SK-N-SH (cell line): ENCODE measurements at regions not wholly inside any gene's neighbourhood (a gene's known extent, or its start where the extent isn't known, plus 50 kb on each side); places are given as distances from the start of the nearest gene placed in this dataset.
A peak's percentile ranks its signal among the peaks of the same experiment; 100 is the strongest.

ENCODE experiments used
- CTCF ChIA-PET: fragments of 300-600, 350-600 bp; formaldehyde crosslinking; extraction: SDS; loops from one replicate; lab custom pipeline; 2021; lab: Yijun Ruan, JAX
- POLR2A ChIA-PET: fragments of 350-600 bp; sonication (Branson Sonifier 250); formaldehyde crosslinking; extraction: SDS; loops from one replicate; lab custom pipeline; 2020; ENCODE audit warnings: antibody characterized with exemption, inconsistent platforms; lab: Yijun Ruan, JAX
- DNase-seq: peaks from one replicate; pipeline ENCODE4 v3.0.0; 2012
- H2AFZ ChIP-seq: fragments of 200-600 bp; sonication (generic); 2 replicates; pipeline ENCODE4 v1.8.1; 2016; ENCODE audit warnings: antibody characterized with exemption, mild to moderate bottlenecking, low read depth
- H3F3A ChIP-seq: fragments of 200-600 bp; sonication (generic); replicated peaks from 2 replicates; pipeline ENCODE3; 2016; ENCODE audit warnings: antibody characterized with exemption, mild to moderate bottlenecking; ENCODE audit not compliant: insufficient read depth
- H3K27ac ChIP-seq, 2 experiments: fragments of 200-500 bp in 1 of 2; fragments of 200-600 bp in 1 of 2; sonication (Bioruptor generic) in 1 of 2; sonication (generic), shearing (Covaris generic) in 1 of 2; 2 replicates each; pipeline versions ENCODE4 v1.5.1 to v1.6.1; 2014 to 2016; ENCODE audit warnings: low read depth in 2 of 2, inconsistent platforms in 1 of 2, low read length in 1 of 2, mild to moderate bottlenecking in 1 of 2, mixed read lengths in 1 of 2
- H3K27me3 ChIP-seq: fragments of 200-600 bp; sonication (generic), shearing (Covaris generic); 2 replicates; pipeline ENCODE4 v1.6.1; 2016; ENCODE audit warnings: mixed run types; ENCODE audit not compliant: insufficient read depth
- H3K36me3 ChIP-seq, 2 experiments: fragments of 200-500 bp in 1 of 2; fragments of 200-600 bp in 1 of 2; sonication (Bioruptor generic) in 1 of 2; sonication (generic) in 1 of 2; replicated peaks in 1 of 2; 2 replicates each; pipeline versions ENCODE3 to v1.5.1; 2014 to 2016; ENCODE audit warnings: low read length in 1 of 2, mild to moderate bottlenecking in 1 of 2; ENCODE audit not compliant: insufficient read depth in 2 of 2, control insufficient read depth in 1 of 2
- H3K4me1 ChIP-seq, 2 experiments: fragments of 200-500 bp in 1 of 2; fragments of 200-600 bp in 1 of 2; sonication (Bioruptor generic) in 1 of 2; sonication (generic), shearing (Covaris generic) in 1 of 2; 2 replicates each; pipeline versions ENCODE4 v1.5.1 to v1.6.1; 2014 to 2016; ENCODE audit warnings: low read depth in 1 of 2, low read length in 1 of 2, mixed run types in 1 of 2; ENCODE audit not compliant: insufficient read depth in 2 of 2, control insufficient read depth in 1 of 2
- H3K4me2 ChIP-seq: fragments of 200-600 bp; sonication (generic), shearing (Covaris generic); 2 replicates; pipeline ENCODE4 v1.6.1; 2017; ENCODE audit warnings: mixed run types
- H3K4me3 ChIP-seq, 2 experiments: fragments of 200-500 bp in 1 of 2; fragments of 200-600 bp in 1 of 2; sonication (Bioruptor generic) in 1 of 2; sonication (generic), shearing (Covaris generic) in 1 of 2; 2 replicates each; pipeline versions ENCODE4 v1.5.1 to v1.8.1; 2014 to 2016; ENCODE audit warnings: low read depth in 2 of 2, inconsistent platforms in 1 of 2, low read length in 1 of 2, mild to moderate bottlenecking in 1 of 2, mixed read lengths in 1 of 2, moderate library complexity in 1 of 2
- H3K79me2 ChIP-seq: fragments of 200-600 bp; sonication (generic); 2 replicates; pipeline ENCODE4 v1.8.1; 2017; ENCODE audit warnings: mild to moderate bottlenecking; ENCODE audit not compliant: insufficient read depth
- H3K9ac ChIP-seq: fragments of 200-600 bp; sonication (generic); 2 replicates; pipeline ENCODE4 v1.6.1; 2017; ENCODE audit warnings: mixed run types
- H3K9me2 ChIP-seq: fragments of 200-600 bp; sonication (generic); 2 replicates; pipeline ENCODE4 v1.6.1; 2017; ENCODE audit warnings: mixed run types
- H3K9me3 ChIP-seq: fragments of 200-600 bp; sonication (generic); 2 replicates; pipeline ENCODE4 v1.6.1; 2017; ENCODE audit warnings: mixed run types, mild to moderate bottlenecking, moderate library complexity
- H4K20me1 ChIP-seq: fragments of 200-600 bp; sonication (generic); 2 replicates; pipeline ENCODE4 v1.6.1; 2017; ENCODE audit warnings: mild to moderate bottlenecking, mixed run types; ENCODE audit not compliant: insufficient read depth
- CHD2 ChIP-seq: fragments of 150-350 bp; IDR thresholded peaks from 2 replicates; pipeline ENCODE4 v1.6.1; 2018; ENCODE audit warnings: low read length; ENCODE audit not compliant: partially characterized antibody
- EP300 ChIP-seq, 2 experiments: IDR thresholded peaks; 2 replicates each; pipeline versions ENCODE4 v1.4.0 to v1.6.1; 2012; ENCODE audit warnings: borderline replicate concordance in 1 of 2, low read depth in 1 of 2, low read length in 1 of 2
- FOSL2 ChIP-seq: IDR thresholded peaks from 2 replicates; pipeline ENCODE4 v1.4.0; 2012; ENCODE audit warnings: low read depth, mild to moderate bottlenecking, moderate library complexity, borderline replicate concordance
- NFIC ChIP-seq: IDR thresholded peaks from 2 replicates; pipeline ENCODE4 v1.4.0; 2012; ENCODE audit warnings: borderline replicate concordance
- NRF1 ChIP-seq: IDR thresholded peaks from 2 replicates; pipeline ENCODE4 v1.6.1; 2012; ENCODE audit warnings: low read depth, mild to moderate bottlenecking, low read length
- POLR2AphosphoS5 ChIP-seq: IDR thresholded peaks from 2 replicates; pipeline ENCODE4 v1.6.1; 2012; ENCODE audit warnings: low read depth, low read length
- RCOR1 ChIP-seq: fragments of 150-350 bp; IDR thresholded peaks from 2 replicates; pipeline ENCODE4 v1.6.1; 2017; ENCODE audit warnings: antibody characterized with exemption, low read length
- RXRA ChIP-seq: IDR thresholded peaks from 2 replicates; pipeline ENCODE4 v1.4.0; 2012; ENCODE audit warnings: low read depth, mild to moderate bottlenecking, borderline replicate concordance
- TCF12 ChIP-seq: IDR thresholded peaks from 2 replicates; pipeline ENCODE4 v1.4.0; 2012
- TEAD4 ChIP-seq: IDR thresholded peaks from 2 replicates; pipeline ENCODE4 v1.4.0; 2012; ENCODE audit warnings: mild to moderate bottlenecking, borderline replicate concordance; ENCODE audit not compliant: insufficient read depth
- YY1 ChIP-seq: IDR thresholded peaks from 2 replicates; pipeline ENCODE4 v1.4.0; 2012; ENCODE audit warnings: low read depth, mild to moderate bottlenecking
- WGBS: methylation state at CpG from one replicate; pipeline ENCODE4 v1.1.6; 2017; ENCODE audit warnings: low lambda C conversion rate; 5-methylcytosine and 5-hydroxymethylcytosine counted together
- TF ChIP-seq, protein P1 (sequence below): fragments of 150-350 bp; IDR thresholded peaks from 2 replicates; pipeline ENCODE4 v1.6.1; 2016; ENCODE audit warnings: mild to moderate bottlenecking, low read depth, low read length
- TF ChIP-seq, protein P2 (sequence below): IDR thresholded peaks from 2 replicates; pipeline ENCODE4; 2012
- TF ChIP-seq, protein P3 (sequence below): IDR thresholded peaks from 2 replicates; pipeline ENCODE4 v1.4.0; 2012; ENCODE audit warnings: low read depth, borderline replicate concordance
- TF ChIP-seq, protein P4 (sequence below): fragments of 150-350 bp; IDR thresholded peaks from 2 replicates; pipeline ENCODE4 v1.6.1; 2017; ENCODE audit warnings: antibody characterized with exemption, low read length, low read depth, borderline replicate concordance
- TF ChIP-seq, protein P5 (sequence below): fragments of 200-600 bp; sonication (generic); IDR thresholded peaks from 2 replicates; pipeline ENCODE4 v1.6.1; 2017; ENCODE audit warnings: antibody characterized with exemption, mild to moderate bottlenecking, moderate library complexity
- TF ChIP-seq, protein P6 (sequence below): IDR thresholded peaks from 2 replicates; pipeline ENCODE4 v1.4.0; 2012; ENCODE audit warnings: low read depth

DNA sequence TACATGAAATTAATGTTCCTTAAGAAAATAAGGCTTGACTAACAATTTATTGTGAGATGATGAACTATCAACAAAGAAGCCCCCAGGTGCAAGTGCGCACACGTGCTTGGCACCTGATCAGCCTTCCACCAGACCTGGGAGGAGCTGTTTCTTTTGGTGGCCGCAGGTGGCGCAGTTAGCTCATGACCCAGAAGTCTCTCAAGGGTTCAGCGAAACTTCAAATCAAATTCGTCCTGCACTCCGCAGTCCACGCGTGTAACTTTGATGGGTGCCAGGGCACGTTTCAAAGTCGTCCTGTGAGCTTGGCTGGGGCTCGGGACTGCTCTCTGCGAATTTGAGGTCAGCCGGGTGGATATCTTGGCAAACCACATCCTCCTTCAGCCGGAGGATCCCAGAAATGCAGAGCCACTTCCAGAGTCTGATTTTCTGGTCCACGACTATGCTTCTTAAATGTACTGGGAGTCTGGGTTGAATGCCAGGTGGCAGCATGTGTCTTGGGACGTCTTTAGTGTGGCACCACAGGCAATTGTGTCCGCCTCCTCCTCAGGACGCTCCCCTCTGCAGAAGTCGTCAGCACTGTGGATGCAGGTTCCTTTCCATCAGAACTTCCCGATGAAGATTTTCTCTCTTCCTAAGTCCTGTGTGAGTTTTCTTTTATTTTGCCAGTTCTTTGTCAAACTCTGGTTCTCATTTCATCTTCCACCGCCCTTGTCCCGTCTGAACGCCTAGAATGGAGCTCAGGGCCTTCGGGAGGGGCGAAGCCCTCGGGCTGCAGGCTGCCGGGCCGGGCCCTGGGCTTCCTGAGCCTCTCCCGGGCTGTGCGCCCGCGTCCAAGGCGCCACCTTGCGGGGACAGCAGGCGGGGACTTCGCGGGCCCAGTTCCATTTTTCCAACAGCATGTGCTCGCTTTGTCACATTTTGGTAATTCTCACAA, 61.3 kb upstream of the RAPGEF4 start:
- H2AFZ ChIP-seq = no peak overlapping the region
- no peaks in the 10 kb centered on the region; the same call in 1 of the 2 replicates for H3K9me3 ChIP-seq
- no peaks in the 10 kb centered on the region for H4K20me1 ChIP-seq
- H3K9ac ChIP-seq = no peak overlapping the region
- no peaks in the 10 kb centered on the region for H3K27me3 ChIP-seq
- H3K4me1 ChIP-seq = peaks cover 0 to 4% of the 10 kb centered on the region in 2 experiments; a peak in 3 of 4 replicates
- no peaks in the 10 kb centered on the region for H3K36me3 ChIP-seq
- H3K27ac ChIP-seq = no peak overlapping the region
- CTCF ChIA-PET = interaction anchor here (1.2 kb wide), 1 partner anchor 11 kb away, joined by 3 read pairs; no protein-coding TSS in a partner anchor
- no peaks in the 10 kb centered on the region for H3K9me2 ChIP-seq
- no peaks in the 10 kb centered on the region for H3F3A ChIP-seq
- POLR2A ChIA-PET = no interaction called here
- peak overlapping the region in 1 of 2 experiments; percentile 40; a peak in 1 of 4 replicates for H3K4me3 ChIP-seq
- no peaks in the 10 kb centered on the region for H3K79me2 ChIP-seq
- TF ChIP-seq RXRA = no peak
- TF ChIP-seq, protein P1, sequence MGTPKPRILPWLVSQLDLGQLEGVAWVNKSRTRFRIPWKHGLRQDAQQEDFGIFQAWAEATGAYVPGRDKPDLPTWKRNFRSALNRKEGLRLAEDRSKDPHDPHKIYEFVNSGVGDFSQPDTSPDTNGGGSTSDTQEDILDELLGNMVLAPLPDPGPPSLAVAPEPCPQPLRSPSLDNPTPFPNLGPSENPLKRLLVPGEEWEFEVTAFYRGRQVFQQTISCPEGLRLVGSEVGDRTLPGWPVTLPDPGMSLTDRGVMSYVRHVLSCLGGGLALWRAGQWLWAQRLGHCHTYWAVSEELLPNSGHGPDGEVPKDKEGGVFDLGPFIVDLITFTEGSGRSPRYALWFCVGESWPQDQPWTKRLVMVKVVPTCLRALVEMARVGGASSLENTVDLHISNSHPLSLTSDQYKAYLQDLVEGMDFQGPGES = no peak
- TF ChIP-seq POLR2AphosphoS5 = no peak
- TF ChIP-seq NFIC = no peak
- TF ChIP-seq, protein P2, sequence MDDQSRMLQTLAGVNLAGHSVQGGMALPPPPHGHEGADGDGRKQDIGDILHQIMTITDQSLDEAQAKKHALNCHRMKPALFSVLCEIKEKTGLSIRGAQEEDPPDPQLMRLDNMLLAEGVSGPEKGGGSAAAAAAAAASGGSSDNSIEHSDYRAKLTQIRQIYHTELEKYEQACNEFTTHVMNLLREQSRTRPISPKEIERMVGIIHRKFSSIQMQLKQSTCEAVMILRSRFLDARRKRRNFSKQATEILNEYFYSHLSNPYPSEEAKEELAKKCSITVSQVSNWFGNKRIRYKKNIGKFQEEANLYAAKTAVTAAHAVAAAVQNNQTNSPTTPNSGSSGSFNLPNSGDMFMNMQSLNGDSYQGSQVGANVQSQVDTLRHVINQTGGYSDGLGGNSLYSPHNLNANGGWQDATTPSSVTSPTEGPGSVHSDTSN = no peak
- no peak for TF ChIP-seq TEAD4
- TF ChIP-seq, protein P3, sequence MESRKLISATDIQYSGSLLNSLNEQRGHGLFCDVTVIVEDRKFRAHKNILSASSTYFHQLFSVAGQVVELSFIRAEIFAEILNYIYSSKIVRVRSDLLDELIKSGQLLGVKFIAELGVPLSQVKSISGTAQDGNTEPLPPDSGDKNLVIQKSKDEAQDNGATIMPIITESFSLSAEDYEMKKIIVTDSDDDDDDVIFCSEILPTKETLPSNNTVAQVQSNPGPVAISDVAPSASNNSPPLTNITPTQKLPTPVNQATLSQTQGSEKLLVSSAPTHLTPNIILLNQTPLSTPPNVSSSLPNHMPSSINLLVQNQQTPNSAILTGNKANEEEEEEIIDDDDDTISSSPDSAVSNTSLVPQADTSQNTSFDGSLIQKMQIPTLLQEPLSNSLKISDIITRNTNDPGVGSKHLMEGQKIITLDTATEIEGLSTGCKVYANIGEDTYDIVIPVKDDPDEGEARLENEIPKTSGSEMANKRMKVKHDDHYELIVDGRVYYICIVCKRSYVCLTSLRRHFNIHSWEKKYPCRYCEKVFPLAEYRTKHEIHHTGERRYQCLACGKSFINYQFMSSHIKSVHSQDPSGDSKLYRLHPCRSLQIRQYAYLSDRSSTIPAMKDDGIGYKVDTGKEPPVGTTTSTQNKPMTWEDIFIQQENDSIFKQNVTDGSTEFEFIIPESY = no peak
- TF ChIP-seq, all 33 proteins: peak for 0
- DNase-seq = no peak
- no peak overlapping the region for H3K4me2 ChIP-seq
- WGBS = 85% methylated on average over 33 of the region's 39 CpGs

DNA sequence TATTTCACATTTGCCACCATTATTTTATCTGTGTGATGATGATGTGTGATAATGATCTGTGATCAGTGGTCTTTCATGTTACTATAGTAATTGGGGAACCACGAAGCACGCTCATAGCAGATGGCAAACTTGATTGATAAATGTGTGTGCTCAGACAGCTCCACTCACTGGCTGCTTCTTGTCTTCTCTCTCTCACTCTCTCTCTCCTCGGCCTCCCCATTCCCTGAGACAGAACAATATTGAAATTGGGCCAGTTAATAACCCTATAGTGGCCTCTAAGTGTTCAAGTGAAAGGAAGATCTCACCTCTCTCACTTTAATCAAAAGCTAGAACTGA, 60.7 kb upstream of the RAPGEF4 start:
- Histone ChIP-seq H3K9me2 (no peaks in the 10 kb centered on the region), H3K9ac (no peak overlapping the region), H2AFZ (no peak overlapping the region), H3F3A (no peaks in the 10 kb centered on the region), H3K27me3 (no peaks in the 10 kb centered on the region), H3K4me1 (peaks cover 0 to 4% of the 10 kb centered on the region in 2 experiments; a peak in 3 of 4 replicates), H4K20me1 (no peaks in the 10 kb centered on the region), H3K4me2 (no peak overlapping the region), H3K27ac (no peak overlapping the region), H3K4me3 (peak overlapping the region in 1 of 2 experiments; percentile 40; a peak in 1 of 4 replicates), H3K9me3 (no peaks in the 10 kb centered on the region; the same call in 1 of the 2 replicates), H3K36me3 (no peaks in the 10 kb centered on the region), H3K79me2 (no peaks in the 10 kb centered on the region)
- no peak for DNase-seq
- POLR2A ChIA-PET = no interaction called here
- WGBS = 44% methylated on average over 3 of the region's 3 CpGs
- CTCF ChIA-PET = interaction anchor here (1.2 kb wide), 1 partner anchor 10 kb away, joined by 3 read pairs; no protein-coding TSS in a partner anchor
- no peak for TF ChIP-seq FOSL2
- TF ChIP-seq TCF12 = no peak
- TF ChIP-seq EP300 (IDR thresholded peaks at IDR 0.05; ENCODE audit: borderline replicate concordance in 1 of 2, low read depth in 1 of 2, low read length in 1 of 2) = no peak
- TF ChIP-seq, protein P4, sequence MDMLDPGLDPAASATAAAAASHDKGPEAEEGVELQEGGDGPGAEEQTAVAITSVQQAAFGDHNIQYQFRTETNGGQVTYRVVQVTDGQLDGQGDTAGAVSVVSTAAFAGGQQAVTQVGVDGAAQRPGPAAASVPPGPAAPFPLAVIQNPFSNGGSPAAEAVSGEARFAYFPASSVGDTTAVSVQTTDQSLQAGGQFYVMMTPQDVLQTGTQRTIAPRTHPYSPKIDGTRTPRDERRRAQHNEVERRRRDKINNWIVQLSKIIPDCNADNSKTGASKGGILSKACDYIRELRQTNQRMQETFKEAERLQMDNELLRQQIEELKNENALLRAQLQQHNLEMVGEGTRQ = no peak
- TF ChIP-seq, protein P5, sequence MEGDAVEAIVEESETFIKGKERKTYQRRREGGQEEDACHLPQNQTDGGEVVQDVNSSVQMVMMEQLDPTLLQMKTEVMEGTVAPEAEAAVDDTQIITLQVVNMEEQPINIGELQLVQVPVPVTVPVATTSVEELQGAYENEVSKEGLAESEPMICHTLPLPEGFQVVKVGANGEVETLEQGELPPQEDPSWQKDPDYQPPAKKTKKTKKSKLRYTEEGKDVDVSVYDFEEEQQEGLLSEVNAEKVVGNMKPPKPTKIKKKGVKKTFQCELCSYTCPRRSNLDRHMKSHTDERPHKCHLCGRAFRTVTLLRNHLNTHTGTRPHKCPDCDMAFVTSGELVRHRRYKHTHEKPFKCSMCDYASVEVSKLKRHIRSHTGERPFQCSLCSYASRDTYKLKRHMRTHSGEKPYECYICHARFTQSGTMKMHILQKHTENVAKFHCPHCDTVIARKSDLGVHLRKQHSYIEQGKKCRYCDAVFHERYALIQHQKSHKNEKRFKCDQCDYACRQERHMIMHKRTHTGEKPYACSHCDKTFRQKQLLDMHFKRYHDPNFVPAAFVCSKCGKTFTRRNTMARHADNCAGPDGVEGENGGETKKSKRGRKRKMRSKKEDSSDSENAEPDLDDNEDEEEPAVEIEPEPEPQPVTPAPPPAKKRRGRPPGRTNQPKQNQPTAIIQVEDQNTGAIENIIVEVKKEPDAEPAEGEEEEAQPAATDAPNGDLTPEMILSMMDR = no peak
- TF ChIP-seq, protein P6, sequence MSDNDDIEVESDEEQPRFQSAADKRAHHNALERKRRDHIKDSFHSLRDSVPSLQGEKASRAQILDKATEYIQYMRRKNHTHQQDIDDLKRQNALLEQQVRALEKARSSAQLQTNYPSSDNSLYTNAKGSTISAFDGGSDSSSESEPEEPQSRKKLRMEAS = no peak
- TF ChIP-seq TEAD4 = no peak
- TF ChIP-seq NFIC = no peak
- no peak for TF ChIP-seq YY1
- no peak for TF ChIP-seq POLR2AphosphoS5
- TF ChIP-seq NRF1 = no peak
- TF ChIP-seq RXRA = no peak
- no peak for TF ChIP-seq RCOR1
- TF ChIP-seq CHD2 = no peak
